Endothelial cell of umbilical vein (primary cell): ENCODE measurements at regions not wholly inside any gene's neighbourhood (a gene's known extent, or its start where the extent isn't known, plus 50 kb on each side); places are given as distances from the start of the nearest gene placed in this dataset.

ENCODE experiments used
- BruUV-seq: library from RNA; stranded (reverse); fragments of 400-500 nt; replicated peaks from 2 replicates; lab custom pipeline; 2021; lab: Mats Ljungman, UMichigan
- CTCF ChIA-PET: fragments of 300-600, 350-600 bp; sonication (Branson Sonifier 250); formaldehyde crosslinking; loops from one replicate; lab custom pipeline; 2021; ENCODE audit warnings: antibody characterized with exemption, inconsistent platforms; lab: Charles Lee
- POLR2A ChIA-PET: fragments of 300-600, 350-600 bp; sonication (Branson Sonifier 250); formaldehyde crosslinking; loops from one replicate; lab custom pipeline; 2021; ENCODE audit warnings: antibody characterized with exemption, inconsistent platforms; lab: Charles Lee
- DNase-seq: peaks from one replicate; pipeline ENCODE4 v3.0.0-alpha.2; 2011; ENCODE audit warnings: low read depth, low spot score
- FAIRE-seq: peaks from 2 replicates; lab custom pipeline; 2011; peaks lifted over from hg19 to GRCh38; lab: Jason Lieb, UNC
- H2AFZ ChIP-seq: 2 replicates; pipeline ENCODE4 v1.6.0; 2012; ENCODE audit warnings: low read depth, low read length, control low read depth, inconsistent platforms
- H3K27ac ChIP-seq: 2 replicates; pipeline ENCODE4 v1.5.1; 2011; ENCODE audit warnings: low read depth, mild to moderate bottlenecking, control low read depth, low read length, moderate library complexity; ENCODE audit not compliant: insufficient read depth
- H3K27me3 ChIP-seq, 2 experiments: 2 replicates each; pipeline versions ENCODE4 v1.6.0 to v1.6.1; 2011; ENCODE audit warnings: low read length in 2 of 2, mixed read lengths in 1 of 2; ENCODE audit not compliant: control insufficient read depth in 2 of 2, insufficient read depth in 2 of 2
- H3K36me3 ChIP-seq, 2 experiments: 2 replicates in 1 of 2; 3 replicates in 1 of 2; pipeline ENCODE4 v1.5.1; 2011; ENCODE audit warnings: low read length in 2 of 2, mild to moderate bottlenecking in 1 of 2, moderate library complexity in 1 of 2; ENCODE audit not compliant: control insufficient read depth in 2 of 2, insufficient read depth in 2 of 2; ENCODE audit errors: extremely low read depth in 1 of 2
- H3K4me1 ChIP-seq: 3 replicates; pipeline ENCODE4 v1.5.1; 2011; ENCODE audit warnings: mild to moderate bottlenecking, low read length; ENCODE audit not compliant: control insufficient read depth, insufficient read depth; ENCODE audit errors: extremely low read depth
- H3K4me2 ChIP-seq: 2 replicates; pipeline ENCODE4 v1.6.1; 2011; ENCODE audit warnings: low read length, control low read depth, mixed read lengths; ENCODE audit not compliant: insufficient read depth
- H3K4me3 ChIP-seq, 3 experiments: fragments of 200-600 bp in 1 of 3; sonication (generic), shearing (Covaris generic) in 1 of 3; replicated peaks in 1 of 3; 2 replicates each; pipeline ENCODE4 v1.5.1; 2011 to 2016; ENCODE audit warnings: control low read depth in 3 of 3, low read length in 3 of 3, mild to moderate bottlenecking in 2 of 3, inconsistent platforms in 1 of 3, low read depth in 1 of 3, moderate library complexity in 1 of 3; ENCODE audit not compliant: insufficient read depth in 1 of 3
- H3K79me2 ChIP-seq: 2 replicates; pipeline ENCODE4 v1.6.0; 2012; ENCODE audit warnings: low read length, inconsistent platforms; ENCODE audit not compliant: control insufficient read depth, insufficient read depth
- H3K9ac ChIP-seq: replicated peaks from 2 replicates; pipeline ENCODE3; 2011; ENCODE audit warnings: low read length, control low read depth; ENCODE audit not compliant: insufficient read depth; ENCODE audit errors: extremely low read depth
- H3K9me1 ChIP-seq: replicated peaks from 3 replicates; pipeline ENCODE4 v1.6.0; 2011; ENCODE audit warnings: mild to moderate bottlenecking, low read length; ENCODE audit not compliant: control insufficient read depth, insufficient read depth; ENCODE audit errors: extremely low read depth
- H3K9me3 ChIP-seq: replicated peaks from 2 replicates; pipeline ENCODE4 v1.5.1; 2012; ENCODE audit warnings: low read length, inconsistent platforms; ENCODE audit not compliant: control insufficient read depth, insufficient read depth
- H4K20me1 ChIP-seq: replicated peaks from 2 replicates; pipeline ENCODE3; 2011; ENCODE audit warnings: mild to moderate bottlenecking, low read length; ENCODE audit not compliant: control insufficient read depth, insufficient read depth; ENCODE audit errors: extremely low read depth
- EZH2 ChIP-seq: IDR thresholded peaks from 2 replicates; pipeline ENCODE4 v1.6.1; 2012; ENCODE audit warnings: borderline replicate concordance, low read depth, mild to moderate bottlenecking, moderate library complexity, low read length, inconsistent platforms; ENCODE audit not compliant: severe bottlenecking
- FOS ChIP-seq: IDR thresholded peaks from 2 replicates; pipeline ENCODE4 v1.6.1; 2011; ENCODE audit warnings: mild to moderate bottlenecking, low read length, moderate library complexity, borderline replicate concordance; ENCODE audit not compliant: insufficient read depth
- GATA2 ChIP-seq: IDR thresholded peaks from 2 replicates; pipeline ENCODE4 v1.7.0; 2011; ENCODE audit warnings: low read depth, mild to moderate bottlenecking, moderate library complexity, mixed read lengths, low read length; ENCODE audit not compliant: insufficient read length, insufficient read depth
- JUN ChIP-seq: IDR thresholded peaks from 2 replicates; pipeline ENCODE4 v1.6.1; 2011; ENCODE audit warnings: borderline replicate concordance, low read depth; ENCODE audit not compliant: insufficient read length, insufficient read depth
- MYC ChIP-seq: IDR thresholded peaks from one replicate; pipeline ENCODE4 v1.6.1; 2011; ENCODE audit warnings: mild to moderate bottlenecking, low read depth, low read length
- POLR2A ChIP-seq: IDR thresholded peaks from 2 replicates; pipeline ENCODE4 v1.6.1; 2012; ENCODE audit warnings: low read depth, mild to moderate bottlenecking, control low read depth, low read length
- POLR2AphosphoS5 ChIP-seq: IDR thresholded peaks from 2 replicates; pipeline ENCODE4 v1.6.1; 2012; ENCODE audit warnings: low read depth, mild to moderate bottlenecking, control low read depth, low read length, moderate library complexity; ENCODE audit not compliant: insufficient read depth
- dilution Hi-C: fragments of 300-500 bp; cut with MboI; formaldehyde crosslinking; loops from one replicate; pipeline ENCODE4 v1.15.0; 2019; ENCODE audit warnings: low sequenced_read_pairs; ENCODE audit not compliant: extremely low pct_ligation_motif_present
- intact Hi-C: fragments of 100-400 bp; cut with micrococcal nuclease; formaldehyde crosslinking; loops from one replicate; pipeline ENCODE4 v1.10.0; 2022
- TF ChIP-seq, protein P1 (sequence below): IDR thresholded peaks from 2 replicates; pipeline ENCODE4 v1.6.1; 2011; ENCODE audit not compliant: insufficient read depth, insufficient read length
- TF ChIP-seq, protein P2 (sequence below), 2 donors: IDR thresholded peaks; 1 replicate in 1 of 2; 2 replicates in 1 of 2; pipeline ENCODE4 v1.5.1; 2011; ENCODE audit warnings: low read length in 2 of 2, mild to moderate bottlenecking in 2 of 2, moderate library complexity in 2 of 2, control low read depth in 1 of 2, inconsistent platforms in 1 of 2, low read depth in 1 of 2; ENCODE audit not compliant: insufficient read depth in 1 of 2; ENCODE audit errors: extremely low read depth in 1 of 2

DNA sequence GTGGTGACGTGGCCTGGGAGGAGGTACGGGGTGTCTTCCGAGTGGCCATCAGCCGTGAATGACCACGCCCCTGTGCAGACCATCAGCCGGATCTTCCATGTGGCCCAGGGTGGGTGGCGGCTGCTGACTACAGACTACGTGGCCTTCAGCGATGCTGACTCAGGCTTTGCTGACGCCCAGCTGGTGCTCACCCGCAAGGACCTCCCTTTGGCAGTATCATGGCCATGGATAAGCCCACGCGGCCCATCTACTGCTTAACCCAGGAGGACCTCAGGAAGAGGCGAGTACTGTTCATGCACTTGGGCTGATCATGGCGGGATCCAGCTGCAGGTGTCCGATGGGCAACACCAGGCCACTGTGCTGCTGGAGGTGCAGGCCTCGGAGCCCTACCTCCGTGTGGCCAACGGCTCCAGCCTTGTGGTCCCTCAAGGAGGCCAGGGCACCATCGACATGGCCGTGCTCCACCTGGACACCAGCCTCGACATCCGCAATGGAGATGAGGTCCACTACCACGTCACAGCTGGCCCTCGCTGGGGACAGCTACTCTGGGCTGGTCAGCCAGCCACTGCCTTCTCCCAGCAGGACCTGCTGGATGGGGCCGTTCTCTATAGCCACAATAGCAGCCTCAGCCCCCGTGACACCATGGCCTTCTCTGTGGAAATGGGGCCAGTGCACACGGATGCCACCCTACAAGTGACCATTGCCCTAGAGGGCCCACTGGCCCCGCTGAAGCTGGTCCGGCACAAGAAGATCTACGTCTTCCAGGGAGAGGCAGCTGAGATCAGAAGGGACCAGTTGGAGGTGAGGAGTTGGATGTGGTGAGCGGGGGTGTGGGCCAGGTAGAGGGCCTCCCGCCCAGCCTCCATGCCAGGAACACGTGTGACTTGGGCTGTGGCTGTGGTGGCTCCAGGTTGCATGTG is 178.4 kb downstream of the TBC1D2B start:
- Histone ChIP-seq H3K4me3 (no peak overlapping the region), H3K79me2 (no peaks in the 10 kb centered on the region), H3K9ac (no peak overlapping the region), H3K9me3 (no peaks in the 10 kb centered on the region), H2AFZ (no peak overlapping the region), H3K27me3 (no peaks in the 10 kb centered on the region), H3K27ac (no peak overlapping the region), H3K4me2 (no peak overlapping the region), H3K4me1 (no peaks in the 10 kb centered on the region), H4K20me1 (no peaks in the 10 kb centered on the region), H3K36me3 (no peaks in the 10 kb centered on the region), H3K9me1 (no peaks in the 10 kb centered on the region)
- no peak for TF ChIP-seq POLR2A
- no peak for TF ChIP-seq FOS
- TF ChIP-seq, protein P1, sequence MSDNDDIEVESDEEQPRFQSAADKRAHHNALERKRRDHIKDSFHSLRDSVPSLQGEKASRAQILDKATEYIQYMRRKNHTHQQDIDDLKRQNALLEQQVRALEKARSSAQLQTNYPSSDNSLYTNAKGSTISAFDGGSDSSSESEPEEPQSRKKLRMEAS: no peak
- no peak for TF ChIP-seq JUN
- TF ChIP-seq POLR2AphosphoS5: no peak
- no peak for TF ChIP-seq GATA2
- no peak for TF ChIP-seq EZH2
- TF ChIP-seq MYC: no peak
- TF ChIP-seq, protein P2, sequence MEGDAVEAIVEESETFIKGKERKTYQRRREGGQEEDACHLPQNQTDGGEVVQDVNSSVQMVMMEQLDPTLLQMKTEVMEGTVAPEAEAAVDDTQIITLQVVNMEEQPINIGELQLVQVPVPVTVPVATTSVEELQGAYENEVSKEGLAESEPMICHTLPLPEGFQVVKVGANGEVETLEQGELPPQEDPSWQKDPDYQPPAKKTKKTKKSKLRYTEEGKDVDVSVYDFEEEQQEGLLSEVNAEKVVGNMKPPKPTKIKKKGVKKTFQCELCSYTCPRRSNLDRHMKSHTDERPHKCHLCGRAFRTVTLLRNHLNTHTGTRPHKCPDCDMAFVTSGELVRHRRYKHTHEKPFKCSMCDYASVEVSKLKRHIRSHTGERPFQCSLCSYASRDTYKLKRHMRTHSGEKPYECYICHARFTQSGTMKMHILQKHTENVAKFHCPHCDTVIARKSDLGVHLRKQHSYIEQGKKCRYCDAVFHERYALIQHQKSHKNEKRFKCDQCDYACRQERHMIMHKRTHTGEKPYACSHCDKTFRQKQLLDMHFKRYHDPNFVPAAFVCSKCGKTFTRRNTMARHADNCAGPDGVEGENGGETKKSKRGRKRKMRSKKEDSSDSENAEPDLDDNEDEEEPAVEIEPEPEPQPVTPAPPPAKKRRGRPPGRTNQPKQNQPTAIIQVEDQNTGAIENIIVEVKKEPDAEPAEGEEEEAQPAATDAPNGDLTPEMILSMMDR (IDR thresholded peaks at IDR 0.05; ENCODE audit: extremely low read depth in 1 of 2, insufficient read depth in 1 of 2, low read depth in 1 of 2, low read length in 2 of 2): no peak
- dilution Hi-C loops (no loop called here), intact Hi-C loops (no loop called here)
- FAIRE-seq (no peak), DNase-seq (no peak)
- POLR2A ChIA-PET: no interaction called here
- BruUV-seq: no TSS peak
- CTCF ChIA-PET: no interaction called here
